PFSK-1 (cell line): ENCODE measurements at regions not wholly inside any gene's neighbourhood (a gene's known extent, or its start where the extent isn't known, plus 50 kb on each side); places are given as distances from the start of the nearest gene placed in this dataset.

Experiments
- FOXP2 ChIP-seq: optimal IDR thresholded peaks from 2 replicates; pipeline ENCODE3; 2011; ENCODE audit warnings: borderline replicate concordance, control low read depth, inconsistent platforms; ENCODE audit not compliant: insufficient read depth; ENCODE audit errors: extremely low read length, extremely low read depth
- POLR2AphosphoS5 ChIP-seq: IDR thresholded peaks from 2 replicates; pipeline ENCODE4 v1.6.1; 2012; ENCODE audit warnings: low read depth, mild to moderate bottlenecking, control low read depth, low read length, moderate library complexity
- REST ChIP-seq, 2 experiments: IDR thresholded peaks; 2 replicates each; pipeline versions ENCODE4 v1.6.1 to v1.8.0; 2011 to 2012; ENCODE audit warnings: low read depth in 2 of 2, low read length in 2 of 2, control low read depth in 1 of 2, inconsistent platforms in 1 of 2, mild to moderate bottlenecking in 1 of 2, moderate library complexity in 1 of 2; ENCODE audit not compliant: insufficient read depth in 1 of 2
- SIN3A ChIP-seq: IDR thresholded peaks from 2 replicates; pipeline ENCODE4 v1.6.1; 2012; ENCODE audit warnings: mild to moderate bottlenecking, low read length, moderate library complexity, borderline replicate concordance; ENCODE audit not compliant: insufficient read depth
- TAF1 ChIP-seq: IDR thresholded peaks from 2 replicates; pipeline ENCODE4 v1.6.1; 2012; ENCODE audit warnings: low read length, control low read depth, borderline replicate concordance; ENCODE audit not compliant: insufficient read depth

- no peak for TF ChIP-seq FOXP2
- no peak for TF ChIP-seq REST (IDR thresholded peaks at IDR 0.05; ENCODE audit: insufficient read depth in 1 of 2, low read depth in 2 of 2, low read length in 2 of 2)
- no peak for TF ChIP-seq SIN3A
- TF ChIP-seq TAF1, result no peak
- no peak for TF ChIP-seq POLR2AphosphoS5
Observed at GRCh38 chr11:134644476-134645456, 232.7 kb upstream of the B3GAT1 start.

GRCh38 chr11:134643115-134644012, 231.3 kb upstream of the B3GAT1 start:
- no peak for TF ChIP-seq FOXP2
- no peak for TF ChIP-seq REST (IDR thresholded peaks at IDR 0.05; ENCODE audit: insufficient read depth in 1 of 2, low read depth in 2 of 2, low read length in 2 of 2)
- TF ChIP-seq TAF1, result no peak
- no peak for TF ChIP-seq SIN3A
- no peak for TF ChIP-seq POLR2AphosphoS5

GRCh38 chr11:134642206-134642605, 230.2 kb upstream of the B3GAT1 start:
- no peak for TF ChIP-seq POLR2AphosphoS5
- no peak for TF ChIP-seq SIN3A
- TF ChIP-seq REST (IDR thresholded peaks at IDR 0.05; ENCODE audit: insufficient read depth in 1 of 2, low read depth in 2 of 2, low read length in 2 of 2), result no peak
- no peak for TF ChIP-seq TAF1
- TF ChIP-seq FOXP2, result no peak

- TF ChIP-seq REST (IDR thresholded peaks at IDR 0.05; ENCODE audit: insufficient read depth in 1 of 2, low read depth in 2 of 2, low read length in 2 of 2), result no peak
- TF ChIP-seq TAF1, result no peak
- no peak for TF ChIP-seq POLR2AphosphoS5
- TF ChIP-seq SIN3A, result no peak
- no peak for TF ChIP-seq FOXP2
Observed at GRCh38 chr11:134640971-134641968, 229.2 kb upstream of the B3GAT1 start.
